Keratinocyte (primary cell): ENCODE measurements at regions not wholly inside any gene's neighbourhood (a gene's known extent, or its start where the extent isn't known, plus 50 kb on each side); places are given as distances from the start of the nearest gene placed in this dataset.

Experiments used
- DNase-seq: peaks from one replicate; pipeline ENCODE4 v3.0.0-alpha.2; 2011; ENCODE audit warnings: low read depth, missing footprints, low spot score
- FAIRE-seq: peaks from 2 replicates; lab custom pipeline; 2011; peaks lifted over from hg19 to GRCh38; lab: Jason Lieb, UNC
- H2AFZ ChIP-seq: 2 replicates; pipeline ENCODE4 v1.6.0; 2012; ENCODE audit warnings: low read length, control low read depth, inconsistent platforms; ENCODE audit not compliant: control insufficient read depth
- H3K27ac ChIP-seq: 2 replicates; pipeline ENCODE4 v1.5.1; 2011; ENCODE audit warnings: low read length; ENCODE audit not compliant: control insufficient read depth, insufficient read depth
- H3K27me3 ChIP-seq: 3 replicates; pipeline ENCODE4 v1.6.0; 2011; ENCODE audit warnings: low read length; ENCODE audit not compliant: control insufficient read depth, insufficient read depth; ENCODE audit errors: extremely low read depth
- H3K36me3 ChIP-seq, 2 experiments: 2 replicates in 1 of 2; 3 replicates in 1 of 2; pipeline ENCODE4 v1.5.1; 2011; ENCODE audit warnings: low read length in 2 of 2, mild to moderate bottlenecking in 1 of 2; ENCODE audit not compliant: control insufficient read depth in 2 of 2, insufficient read depth in 2 of 2; ENCODE audit errors: extremely low read depth in 1 of 2
- H3K4me1 ChIP-seq: 3 replicates; pipeline ENCODE4 v1.5.1; 2011; ENCODE audit warnings: low read length; ENCODE audit not compliant: control insufficient read depth, insufficient read depth; ENCODE audit errors: extremely low read depth
- H3K4me2 ChIP-seq: 3 replicates; pipeline ENCODE4 v1.6.0; 2011; ENCODE audit warnings: low read depth, low read length; ENCODE audit not compliant: control insufficient read depth, insufficient read depth; ENCODE audit errors: extremely low read depth
- H3K4me3 ChIP-seq, 3 experiments: fragments of 200-600 bp in 1 of 3; sonication (generic) in 1 of 3; 2 replicates in 2 of 3; 3 replicates in 1 of 3; pipeline ENCODE4 v1.5.1; 2011 to 2016; ENCODE audit warnings: low read length in 3 of 3, mild to moderate bottlenecking in 3 of 3, control low read depth in 2 of 3, inconsistent platforms in 1 of 3, low read depth in 1 of 3, mixed read lengths in 1 of 3, mixed run types in 1 of 3, moderate library complexity in 1 of 3; ENCODE audit not compliant: control insufficient read depth in 2 of 3, insufficient read depth in 2 of 3; ENCODE audit errors: extremely low read depth in 1 of 3
- H3K79me2 ChIP-seq: 2 replicates; pipeline ENCODE4 v1.6.0; 2012; ENCODE audit warnings: low read length; ENCODE audit not compliant: control insufficient read depth, insufficient read depth
- H3K9ac ChIP-seq: 3 replicates; pipeline ENCODE4 v1.6.0; 2011; ENCODE audit warnings: low read length; ENCODE audit not compliant: control insufficient read depth, insufficient read depth; ENCODE audit errors: extremely low read depth
- H3K9me1 ChIP-seq: 3 replicates; pipeline ENCODE4 v1.6.0; 2011; ENCODE audit warnings: low read length; ENCODE audit not compliant: control insufficient read depth, insufficient read depth; ENCODE audit errors: extremely low read depth
- H3K9me3 ChIP-seq: 2 replicates; pipeline ENCODE4 v1.5.1; 2012; ENCODE audit warnings: low read depth, low read length; ENCODE audit not compliant: control insufficient read depth
- H4K20me1 ChIP-seq: 3 replicates; pipeline ENCODE4 v1.6.0; 2011; ENCODE audit warnings: low read length; ENCODE audit not compliant: control insufficient read depth, insufficient read depth; ENCODE audit errors: extremely low read depth
- CTCF ChIP-seq, 3 experiments: IDR thresholded peaks in 1 of 3; conservative IDR thresholded peaks in 1 of 3; optimal IDR thresholded peaks in 1 of 3; 2 replicates in 2 of 3; 3 replicates in 1 of 3; pipeline versions ENCODE3 to v1.5.1; 2011; ENCODE audit warnings: low read length in 3 of 3, mild to moderate bottlenecking in 3 of 3, moderate library complexity in 2 of 3, control low read depth in 1 of 3, inconsistent platforms in 1 of 3; ENCODE audit not compliant: insufficient read depth in 2 of 3; ENCODE audit errors: extremely low read depth in 1 of 3
- EZH2 ChIP-seq: IDR thresholded peaks from one replicate; pipeline ENCODE4 v1.6.1; 2012; ENCODE audit warnings: inconsistent platforms, mild to moderate bottlenecking, low read length, moderate library complexity
- dilution Hi-C: fragments of 300-500 bp; cut with MboI; formaldehyde crosslinking; loops from one replicate; pipeline ENCODE4 v1.7.0; 2020; ENCODE audit warnings: low sequenced_read_pairs; ENCODE audit not compliant: extremely low pct_ligation_motif_present

GRCh38 chr2:207317378-207317984, 151.7 kb upstream of the KLF7 start:
- TF ChIP-seq EZH2, result no peak
- no peak for TF ChIP-seq CTCF (optimal IDR thresholded peaks at IDR 0.05 in 1 of 3, IDR thresholded peaks at IDR 0.05 in 1 of 3, conservative IDR thresholded peaks at IDR 0.05 in 1 of 3; ENCODE audit: extremely low read depth in 1 of 3, insufficient read depth in 2 of 3, low read length in 3 of 3)
- Histone ChIP-seq H3K36me3 (no peaks in the 10 kb centered on the region), H2AFZ (no peak overlapping the region), H3K4me1 (peaks cover 14% of the 10 kb centered on the region), H4K20me1 (no peaks in the 10 kb centered on the region), H3K9me3 (no peaks in the 10 kb centered on the region), H3K4me2 (no peak overlapping the region), H3K9ac (no peak overlapping the region), H3K27me3 (no peaks in the 10 kb centered on the region), H3K27ac (peak overlapping the region; percentile 17), H3K79me2 (no peaks in the 10 kb centered on the region), H3K4me3 (no peak overlapping the region), H3K9me1 (no peaks in the 10 kb centered on the region)
- dilution Hi-C loops, result no loop called here
- DNase-seq (no peak), FAIRE-seq (peak; percentile 87)

GRCh38 chr2:207318181-207318628, 152.5 kb upstream of the KLF7 start:
- no peaks in the 10 kb centered on the region for H3K79me2 ChIP-seq
- no peak overlapping the region for H3K9ac ChIP-seq
- H3K4me2 ChIP-seq, result no peak overlapping the region
- dilution Hi-C loops, result no loop called here
- H3K27me3 ChIP-seq, result no peaks in the 10 kb centered on the region
- H3K36me3 ChIP-seq, result no peaks in the 10 kb centered on the region
- no peak overlapping the region for H3K4me3 ChIP-seq
- peaks cover 14% of the 10 kb centered on the region for H3K4me1 ChIP-seq
- H2AFZ ChIP-seq, result no peak overlapping the region
- DNase-seq, result no peak
- no peaks in the 10 kb centered on the region for H3K9me3 ChIP-seq
- H3K9me1 ChIP-seq, result no peaks in the 10 kb centered on the region
- TF ChIP-seq EZH2, result no peak
- no peak overlapping the region for H3K27ac ChIP-seq
- FAIRE-seq, result no peak
- no peaks in the 10 kb centered on the region for H4K20me1 ChIP-seq

- no peak overlapping the region for H3K27ac ChIP-seq
- dilution Hi-C loops, result no loop called here
- TF ChIP-seq EZH2, result no peak
- TF ChIP-seq CTCF (optimal IDR thresholded peaks at IDR 0.05 in 1 of 3, IDR thresholded peaks at IDR 0.05 in 1 of 3, conservative IDR thresholded peaks at IDR 0.05 in 1 of 3; ENCODE audit: extremely low read depth in 1 of 3, insufficient read depth in 2 of 3, low read length in 3 of 3), result no peak
Observed at GRCh38 chr2:207319316-207319715, 153.6 kb upstream of the KLF7 start.

More at GRCh38 chr2:207319316-207319715, 153.6 kb upstream of the KLF7 start:
- H3K4me1 ChIP-seq, result peaks cover 14% of the 10 kb centered on the region
- no peaks in the 10 kb centered on the region for H3K36me3 ChIP-seq
- H3K4me3 ChIP-seq, result no peak overlapping the region
- FAIRE-seq, result no peak
- H3K9ac ChIP-seq, result no peak overlapping the region
- H2AFZ ChIP-seq, result no peak overlapping the region
- H3K9me1 ChIP-seq, result no peaks in the 10 kb centered on the region
- no peaks in the 10 kb centered on the region for H4K20me1 ChIP-seq
- no peaks in the 10 kb centered on the region for H3K79me2 ChIP-seq
- no peak for DNase-seq
- no peak overlapping the region for H3K4me2 ChIP-seq
- H3K27me3 ChIP-seq, result no peaks in the 10 kb centered on the region
- H3K9me3 ChIP-seq, result no peaks in the 10 kb centered on the region
